ENCODE measurements at regions not wholly inside any gene's neighbourhood (a gene's known extent, or its start where the extent isn't known, plus 50 kb on each side); places are given as distances from the start of the nearest gene placed in this dataset.

- Histone ChIP-seq H3K4me1 (ENCODE audit: control insufficient read depth in 1 of 2, insufficient read depth in 2 of 2, low read length in 2 of 2) (no peaks in the 10 kb centered on the region), H4K20me1 (ENCODE audit: insufficient read depth) (no peaks in the 10 kb centered on the region), H3K9me2 (ENCODE audit: insufficient read depth) (no peaks in the 10 kb centered on the region), H2AFZ (ENCODE audit: low read depth, low read length, poor library complexity, severe bottlenecking) (no peak overlapping the region), H3K4me3 (replicated peaks in 1 of 2; ENCODE audit: low read depth in 1 of 2, low read length in 2 of 2) (no peak overlapping the region), H3K9me3 (ENCODE audit: control insufficient read depth in 1 of 2, insufficient read depth in 1 of 2, low read depth in 1 of 2, low read length in 2 of 2) (no peaks in the 10 kb centered on the region), H3K36me3 (ENCODE audit: control insufficient read depth in 1 of 2, insufficient read depth in 2 of 2, low read length in 2 of 2) (no peaks in the 10 kb centered on the region), H3K27me3 (ENCODE audit: insufficient read depth, low read length) (no peaks in the 10 kb centered on the region), H3K27ac (ENCODE audit: low read depth, low read length) (no peak overlapping the region), H3K79me2 (ENCODE audit: insufficient read depth, low read length) (no peaks in the 10 kb centered on the region), H3K4me2 (ENCODE audit: low read length) (no peak overlapping the region), H3K9ac (ENCODE audit: low read length) (no peak overlapping the region)
- ATAC-seq: no peak
- CTCF ChIA-PET: no interaction called here
- POLR2A ChIA-PET: no interaction called here
- RAD21 ChIA-PET (ENCODE audit: low non-redundant PET in 1 of 2, low total read pairs in 2 of 2, uncharacterized antibody in 2 of 2, unreplicated experiment in 2 of 2): no interaction called here
- intact Hi-C loops (cut with micrococcal nuclease): no loop called here
- BruUV-seq (replicated peaks): no TSS peak
- TF ChIP-seq POLR2AphosphoS5 (IDR thresholded peaks at IDR 0.05; ENCODE audit: low read depth, low read length) (no peak), EZH2phosphoT487 (IDR thresholded peaks at IDR 0.05; ENCODE audit: borderline replicate concordance) (no peak), SRF (IDR thresholded peaks at IDR 0.05; ENCODE audit: low read depth) (no peak), SIN3A (IDR thresholded peaks at IDR 0.05; ENCODE audit: low read depth) (no peak), CEBPB (IDR thresholded peaks at IDR 0.05; ENCODE audit: low read depth) (no peak)
- DNase-seq (ENCODE audit: low read depth, low spot score): no peak
Measured at GRCh38 chr7:121579639-121580038, 183.5 kb upstream of the FAM3C start.

GRCh38 chr7:121578669-121579068, 182.6 kb upstream of the FAM3C start:
- RAD21 ChIA-PET (ENCODE audit: low non-redundant PET in 1 of 2, low total read pairs in 2 of 2, uncharacterized antibody in 2 of 2, unreplicated experiment in 2 of 2): no interaction called here

More at GRCh38 chr7:121578669-121579068, 182.6 kb upstream of the FAM3C start:
- Histone ChIP-seq H3K9me3 (ENCODE audit: control insufficient read depth in 1 of 2, insufficient read depth in 1 of 2, low read depth in 1 of 2, low read length in 2 of 2) (no peaks in the 10 kb centered on the region), H3K4me2 (ENCODE audit: low read length) (no peak overlapping the region), H3K4me3 (replicated peaks in 1 of 2; ENCODE audit: low read depth in 1 of 2, low read length in 2 of 2) (no peak overlapping the region), H3K36me3 (ENCODE audit: control insufficient read depth in 1 of 2, insufficient read depth in 2 of 2, low read length in 2 of 2) (no peaks in the 10 kb centered on the region), H3K9me2 (ENCODE audit: insufficient read depth) (no peaks in the 10 kb centered on the region), H2AFZ (ENCODE audit: low read depth, low read length, poor library complexity, severe bottlenecking) (no peak overlapping the region), H3K4me1 (ENCODE audit: control insufficient read depth in 1 of 2, insufficient read depth in 2 of 2, low read length in 2 of 2) (no peaks in the 10 kb centered on the region), H3K79me2 (ENCODE audit: insufficient read depth, low read length) (no peaks in the 10 kb centered on the region), H4K20me1 (ENCODE audit: insufficient read depth) (no peaks in the 10 kb centered on the region), H3K27ac (ENCODE audit: low read depth, low read length) (no peak overlapping the region), H3K27me3 (ENCODE audit: insufficient read depth, low read length) (no peaks in the 10 kb centered on the region), H3K9ac (ENCODE audit: low read length) (no peak overlapping the region)
- no peak for DNase-seq (ENCODE audit: low read depth, low spot score)
- intact Hi-C loops (cut with micrococcal nuclease): no loop called here
- no peak for ATAC-seq
- ChIA-PET CTCF (interaction anchor here (1.3 kb wide), 1 partner anchor 20 kb away, joined by 3 read pairs; no protein-coding TSS in a partner anchor), POLR2A (no interaction called here)
- BruUV-seq (replicated peaks): no TSS peak
- TF ChIP-seq FOSL1 (IDR thresholded peaks at IDR 0.05; ENCODE audit: low read depth) (no peak), CEBPB (IDR thresholded peaks at IDR 0.05; ENCODE audit: low read depth) (no peak), ZFX (IDR thresholded peaks at IDR 0.05) (no peak), CTCF (IDR thresholded peaks at IDR 0.05 in 2 of 3, conservative IDR thresholded peaks at IDR 0.05 in 1 of 3; ENCODE audit: borderline replicate concordance in 1 of 3, insufficient read depth in 1 of 3, low read depth in 2 of 3, low read length in 2 of 3) (no peak), MAX (IDR thresholded peaks at IDR 0.05) (no peak), YY1 (IDR thresholded peaks at IDR 0.05; ENCODE audit: extremely low read depth, insufficient replicate concordance, low read depth, low read length) (no peak), SIN3A (IDR thresholded peaks at IDR 0.05; ENCODE audit: low read depth) (no peak), EZH2phosphoT487 (IDR thresholded peaks at IDR 0.05; ENCODE audit: borderline replicate concordance) (no peak), ZBTB33 (IDR thresholded peaks at IDR 0.05; ENCODE audit: extremely low read depth, insufficient replicate concordance, low read length) (no peak)
